ENCODE measurements at regions not wholly inside any gene's neighbourhood (a gene's known extent, or its start where the extent isn't known, plus 50 kb on each side); places are given as distances from the start of the nearest gene placed in this dataset.

DNA sequence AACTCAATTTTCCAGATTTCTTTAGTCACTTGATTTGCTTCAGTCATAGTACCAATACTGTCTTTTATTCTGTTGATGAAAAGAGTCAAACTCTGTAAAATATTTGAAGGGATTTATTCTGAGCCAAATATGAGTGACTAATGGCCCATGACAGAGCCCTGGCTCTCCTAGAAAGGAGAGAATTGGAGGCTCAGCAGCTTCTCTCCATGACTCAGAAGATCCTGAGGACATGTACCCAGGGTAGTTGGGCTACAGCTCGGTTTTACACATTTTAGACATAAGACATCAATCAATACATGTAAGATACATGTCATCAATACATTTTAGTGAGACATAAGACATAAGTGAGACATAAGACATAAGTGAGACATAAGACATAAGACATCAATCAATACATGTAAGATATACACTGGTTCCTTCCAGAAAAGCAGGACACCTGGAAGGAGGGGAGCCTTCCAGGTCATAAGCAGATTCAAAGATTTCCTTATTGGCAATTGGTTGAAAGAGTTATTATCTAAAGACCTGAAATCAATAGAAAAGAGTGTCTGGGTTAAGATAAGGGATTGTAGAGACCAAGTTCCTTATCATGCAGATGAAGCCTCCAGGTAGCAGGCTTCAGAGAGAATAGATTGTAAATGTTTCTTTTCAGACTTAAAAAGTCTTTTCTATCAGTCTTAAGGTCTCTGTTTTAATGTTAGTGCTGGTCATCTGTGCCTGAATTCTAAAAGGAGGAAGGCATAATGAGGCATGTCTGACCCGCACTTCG is 179.8 kb upstream of the RFC3 start:
- Histone ChIP-seq H3K27me3 (no peaks in the 10 kb centered on the region), H3K4me3 (ENCODE audit: low read depth in 1 of 2, low read length in 1 of 2) (no peak overlapping the region), H3K27ac (no peak overlapping the region), H3K36me3 (no peaks in the 10 kb centered on the region), H3K9me3 (no peaks in the 10 kb centered on the region), H3K4me1 (ENCODE audit: control insufficient read depth in 1 of 2, insufficient read depth in 1 of 2, low read depth in 1 of 2, low read length in 1 of 2) (no peaks in the 10 kb centered on the region)
- TF ChIP-seq, protein P1, sequence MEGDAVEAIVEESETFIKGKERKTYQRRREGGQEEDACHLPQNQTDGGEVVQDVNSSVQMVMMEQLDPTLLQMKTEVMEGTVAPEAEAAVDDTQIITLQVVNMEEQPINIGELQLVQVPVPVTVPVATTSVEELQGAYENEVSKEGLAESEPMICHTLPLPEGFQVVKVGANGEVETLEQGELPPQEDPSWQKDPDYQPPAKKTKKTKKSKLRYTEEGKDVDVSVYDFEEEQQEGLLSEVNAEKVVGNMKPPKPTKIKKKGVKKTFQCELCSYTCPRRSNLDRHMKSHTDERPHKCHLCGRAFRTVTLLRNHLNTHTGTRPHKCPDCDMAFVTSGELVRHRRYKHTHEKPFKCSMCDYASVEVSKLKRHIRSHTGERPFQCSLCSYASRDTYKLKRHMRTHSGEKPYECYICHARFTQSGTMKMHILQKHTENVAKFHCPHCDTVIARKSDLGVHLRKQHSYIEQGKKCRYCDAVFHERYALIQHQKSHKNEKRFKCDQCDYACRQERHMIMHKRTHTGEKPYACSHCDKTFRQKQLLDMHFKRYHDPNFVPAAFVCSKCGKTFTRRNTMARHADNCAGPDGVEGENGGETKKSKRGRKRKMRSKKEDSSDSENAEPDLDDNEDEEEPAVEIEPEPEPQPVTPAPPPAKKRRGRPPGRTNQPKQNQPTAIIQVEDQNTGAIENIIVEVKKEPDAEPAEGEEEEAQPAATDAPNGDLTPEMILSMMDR (IDR thresholded peaks at IDR 0.05), result no peak

DNA sequence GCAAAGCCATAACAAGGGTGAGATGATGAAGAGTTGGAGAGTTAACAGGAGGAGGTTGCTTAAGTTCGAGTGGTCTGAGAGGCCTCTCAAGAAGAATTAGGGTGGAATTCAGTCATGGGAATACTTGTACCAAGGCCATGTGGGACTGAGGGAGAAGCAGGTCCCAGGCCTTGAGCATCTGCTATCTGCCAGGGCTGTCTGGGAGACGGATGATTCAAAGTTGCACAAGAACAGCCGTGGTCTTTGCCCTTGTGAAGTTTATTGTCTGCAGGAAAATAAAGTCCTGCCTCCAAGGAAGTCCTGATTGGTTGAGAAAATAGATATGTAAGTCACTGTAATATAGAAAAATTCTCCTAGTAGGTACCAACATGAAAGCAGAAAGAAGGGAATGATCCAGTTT is 178.8 kb upstream of the RFC3 start:
- H3K4me1 ChIP-seq (ENCODE audit: control insufficient read depth in 1 of 2, insufficient read depth in 1 of 2, low read depth in 1 of 2, low read length in 1 of 2), result no peaks in the 10 kb centered on the region
- no peaks in the 10 kb centered on the region for H3K27me3 ChIP-seq
- no peak overlapping the region for H3K4me3 ChIP-seq (ENCODE audit: low read depth in 1 of 2, low read length in 1 of 2)
- H3K27ac ChIP-seq, result no peak overlapping the region
- H3K9me3 ChIP-seq, result no peaks in the 10 kb centered on the region
- TF ChIP-seq, protein P1 (IDR thresholded peaks at IDR 0.05), result no peak
- no peaks in the 10 kb centered on the region for H3K36me3 ChIP-seq

- Histone ChIP-seq H3K9me3 (no peaks in the 10 kb centered on the region), H3K27me3 (no peaks in the 10 kb centered on the region), H3K4me1 (ENCODE audit: control insufficient read depth in 1 of 2, insufficient read depth in 1 of 2, low read depth in 1 of 2, low read length in 1 of 2) (no peaks in the 10 kb centered on the region), H3K36me3 (no peaks in the 10 kb centered on the region), H3K27ac (no peak overlapping the region), H3K4me3 (ENCODE audit: low read depth in 1 of 2, low read length in 1 of 2) (no peak overlapping the region)
- TF ChIP-seq, protein P1 (IDR thresholded peaks at IDR 0.05), result no peak
These were observed 178.3 kb upstream of the RFC3 start for GRCh38 chr13:33639626-33640080.

- Histone ChIP-seq H3K27me3 (no peaks in the 10 kb centered on the region), H3K36me3 (no peaks in the 10 kb centered on the region), H3K27ac (no peak overlapping the region), H3K9me3 (no peaks in the 10 kb centered on the region), H3K4me1 (ENCODE audit: control insufficient read depth in 1 of 2, insufficient read depth in 1 of 2, low read depth in 1 of 2, low read length in 1 of 2) (no peaks in the 10 kb centered on the region), H3K4me3 (ENCODE audit: low read depth in 1 of 2, low read length in 1 of 2) (no peak overlapping the region)
- TF ChIP-seq, protein P1 (IDR thresholded peaks at IDR 0.05), result no peak
These were observed 177.1 kb upstream of the RFC3 start for GRCh38 chr13:33640832-33641231.

GRCh38 chr13:33642374-33643065 is 175.4 kb upstream of the RFC3 start:
- TF ChIP-seq, protein P1 (IDR thresholded peaks at IDR 0.05), result no peak
- no peak overlapping the region for H3K4me3 ChIP-seq (ENCODE audit: low read depth in 1 of 2, low read length in 1 of 2)
- H3K4me1 ChIP-seq (ENCODE audit: control insufficient read depth in 1 of 2, insufficient read depth in 1 of 2, low read depth in 1 of 2, low read length in 1 of 2), result no peaks in the 10 kb centered on the region
- H3K27me3 ChIP-seq, result no peaks in the 10 kb centered on the region
- H3K36me3 ChIP-seq, result no peaks in the 10 kb centered on the region
- H3K27ac ChIP-seq, result no peak overlapping the region
- no peaks in the 10 kb centered on the region for H3K9me3 ChIP-seq

All from neutrophil (primary cell).